MM.1S (cell line): ENCODE measurements at regions not wholly inside any gene's neighbourhood (a gene's known extent, or its start where the extent isn't known, plus 50 kb on each side); places are given as distances from the start of the nearest gene placed in this dataset.

ENCODE experiments used
- DNase-seq: peaks from one replicate; pipeline ENCODE4 v3.0.0-alpha.2; 2015
- H2AFZ ChIP-seq: fragments of 300-600 bp; sonication (generic); 2 replicates; pipeline ENCODE4 v1.6.0; 2016; ENCODE audit warnings: antibody characterized with exemption, low read length
- H3F3A ChIP-seq: fragments of 300-600 bp; sonication (generic); 2 replicates; pipeline ENCODE4 v1.6.1; 2016; ENCODE audit warnings: mild to moderate bottlenecking, antibody characterized with exemption, low read length, moderate library complexity, mixed read lengths; ENCODE audit not compliant: insufficient read depth
- H3K27ac ChIP-seq: fragments of 300-600 bp; sonication (generic); 2 replicates; pipeline ENCODE4 v1.5.1; 2016; ENCODE audit warnings: mild to moderate bottlenecking, low read length
- H3K27me3 ChIP-seq: fragments of 300-600 bp; sonication (generic); replicated peaks from 2 replicates; pipeline ENCODE4 v1.6.0; 2016; ENCODE audit warnings: low read length; ENCODE audit not compliant: insufficient read depth
- H3K36me3 ChIP-seq: fragments of 300-600 bp; sonication (generic); replicated peaks from 2 replicates; pipeline ENCODE4 v1.6.1; 2016; ENCODE audit warnings: mild to moderate bottlenecking, low read length, mixed read lengths; ENCODE audit not compliant: insufficient read depth
- H3K4me1 ChIP-seq: fragments of 300-600 bp; sonication (generic); 2 replicates; pipeline ENCODE4 v1.6.1; 2016; ENCODE audit warnings: low read length, mixed read lengths
- H3K4me2 ChIP-seq: fragments of 300-600 bp; sonication (generic); 2 replicates; pipeline ENCODE4 v1.6.0; 2016; ENCODE audit warnings: low read depth, low read length
- H3K4me3 ChIP-seq: fragments of 300-600 bp; sonication (generic); 2 replicates; pipeline ENCODE4 v1.5.1; 2016; ENCODE audit warnings: low read length, mixed read lengths
- H3K79me2 ChIP-seq: fragments of 300-600 bp; sonication (generic); 2 replicates; pipeline ENCODE4 v1.6.1; 2016; ENCODE audit warnings: mixed run types, low read length, mixed read lengths
- H3K9ac ChIP-seq: fragments of 300-600 bp; sonication (generic); 2 replicates; pipeline ENCODE4 v1.6.1; 2016; ENCODE audit warnings: low read length, mixed read lengths
- H3K9me2 ChIP-seq: fragments of 300-600 bp; sonication (generic); replicated peaks from 2 replicates; pipeline ENCODE4 v1.6.1; 2016; ENCODE audit warnings: mild to moderate bottlenecking, low read length, mixed read lengths; ENCODE audit not compliant: insufficient read depth
- H3K9me3 ChIP-seq: fragments of 300-600 bp; sonication (generic); replicated peaks from 2 replicates; pipeline ENCODE4 v1.6.1; 2016; ENCODE audit warnings: mild to moderate bottlenecking, low read length, mixed read lengths; ENCODE audit not compliant: insufficient read depth
- H4K20me1 ChIP-seq: fragments of 300-600 bp; sonication (generic); 2 replicates; pipeline ENCODE4 v1.6.1; 2016; ENCODE audit warnings: mild to moderate bottlenecking, low read length, moderate library complexity, mixed read lengths; ENCODE audit not compliant: insufficient read depth
- EZH2 ChIP-seq: fragments of 300-600 bp; sonication (generic); optimal IDR thresholded peaks from 2 replicates; pipeline ENCODE3; 2017; ENCODE audit warnings: low read depth, mild to moderate bottlenecking, antibody characterized with exemption, low read length, mixed read lengths
- EZH2phosphoT487 ChIP-seq: fragments of 300-600 bp; sonication (generic); IDR thresholded peaks from 2 replicates; pipeline ENCODE4 v1.6.1; 2018; ENCODE audit warnings: antibody characterized with exemption, low read length
- TF ChIP-seq, protein P1 (sequence below): fragments of 300-600 bp; sonication (generic); IDR thresholded peaks from 2 replicates; pipeline ENCODE4 v1.5.1; 2016; ENCODE audit warnings: antibody characterized with exemption, low read length, mixed read lengths

- Histone ChIP-seq H3F3A (no peaks in the 10 kb centered on the region), H3K9ac (no peak overlapping the region), H4K20me1 (no peaks in the 10 kb centered on the region), H3K4me1 (no peaks in the 10 kb centered on the region), H3K79me2 (no peaks in the 10 kb centered on the region), H3K4me3 (no peak overlapping the region), H3K9me3 (no peaks in the 10 kb centered on the region), H3K9me2 (no peaks in the 10 kb centered on the region), H3K27ac (no peak overlapping the region), H2AFZ (no peak overlapping the region), H3K4me2 (no peak overlapping the region), H3K36me3 (no peaks in the 10 kb centered on the region), H3K27me3 (no peaks in the 10 kb centered on the region)
- TF ChIP-seq EZH2phosphoT487 (no peak), EZH2 (no peak)
- TF ChIP-seq, protein P1, sequence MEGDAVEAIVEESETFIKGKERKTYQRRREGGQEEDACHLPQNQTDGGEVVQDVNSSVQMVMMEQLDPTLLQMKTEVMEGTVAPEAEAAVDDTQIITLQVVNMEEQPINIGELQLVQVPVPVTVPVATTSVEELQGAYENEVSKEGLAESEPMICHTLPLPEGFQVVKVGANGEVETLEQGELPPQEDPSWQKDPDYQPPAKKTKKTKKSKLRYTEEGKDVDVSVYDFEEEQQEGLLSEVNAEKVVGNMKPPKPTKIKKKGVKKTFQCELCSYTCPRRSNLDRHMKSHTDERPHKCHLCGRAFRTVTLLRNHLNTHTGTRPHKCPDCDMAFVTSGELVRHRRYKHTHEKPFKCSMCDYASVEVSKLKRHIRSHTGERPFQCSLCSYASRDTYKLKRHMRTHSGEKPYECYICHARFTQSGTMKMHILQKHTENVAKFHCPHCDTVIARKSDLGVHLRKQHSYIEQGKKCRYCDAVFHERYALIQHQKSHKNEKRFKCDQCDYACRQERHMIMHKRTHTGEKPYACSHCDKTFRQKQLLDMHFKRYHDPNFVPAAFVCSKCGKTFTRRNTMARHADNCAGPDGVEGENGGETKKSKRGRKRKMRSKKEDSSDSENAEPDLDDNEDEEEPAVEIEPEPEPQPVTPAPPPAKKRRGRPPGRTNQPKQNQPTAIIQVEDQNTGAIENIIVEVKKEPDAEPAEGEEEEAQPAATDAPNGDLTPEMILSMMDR: no peak
- DNase-seq: no peak
These were observed 173.7 kb upstream of the EGLN3 start for GRCh38 chr14:34124585-34124984.

- H3K4me2 ChIP-seq: no peak overlapping the region
- no peaks in the 10 kb centered on the region for H3F3A ChIP-seq
- H2AFZ ChIP-seq: no peak overlapping the region
- H3K4me3 ChIP-seq: no peak overlapping the region
- H3K4me1 ChIP-seq: no peaks in the 10 kb centered on the region
- H3K9me3 ChIP-seq: no peaks in the 10 kb centered on the region
- H3K27ac ChIP-seq: no peak overlapping the region
- H3K36me3 ChIP-seq: no peaks in the 10 kb centered on the region
- no peak for DNase-seq
- no peaks in the 10 kb centered on the region for H4K20me1 ChIP-seq
- no peaks in the 10 kb centered on the region for H3K79me2 ChIP-seq
- no peak overlapping the region for H3K9ac ChIP-seq
- TF ChIP-seq EZH2phosphoT487 (no peak), EZH2 (no peak)
- TF ChIP-seq, protein P1: no peak
- H3K9me2 ChIP-seq: no peaks in the 10 kb centered on the region
- no peaks in the 10 kb centered on the region for H3K27me3 ChIP-seq
These were observed 171.8 kb upstream of the EGLN3 start for GRCh38 chr14:34122650-34123049.

- Histone ChIP-seq H3K9ac (no peak overlapping the region), H3K4me2 (no peak overlapping the region), H3K9me3 (no peaks in the 10 kb centered on the region), H3K9me2 (no peaks in the 10 kb centered on the region), H3K27me3 (no peaks in the 10 kb centered on the region), H3K4me3 (no peak overlapping the region), H3K79me2 (no peaks in the 10 kb centered on the region), H3K36me3 (no peaks in the 10 kb centered on the region), H2AFZ (no peak overlapping the region), H3F3A (no peaks in the 10 kb centered on the region), H3K4me1 (no peaks in the 10 kb centered on the region), H3K27ac (no peak overlapping the region), H4K20me1 (no peaks in the 10 kb centered on the region)
- TF ChIP-seq EZH2: no peak
- TF ChIP-seq, protein P1: no peak
- no peak for TF ChIP-seq EZH2phosphoT487
- DNase-seq: no peak
These were observed 171.2 kb upstream of the EGLN3 start for GRCh38 chr14:34122081-34122480.
